ENCODE measurements at regions not wholly inside any gene's neighbourhood (a gene's known extent, or its start where the extent isn't known, plus 50 kb on each side); places are given as distances from the start of the nearest gene placed in this dataset.

GRCh38 chr5:54748527-54748926 lies 231.0 kb downstream of the SNX18 start:
- Histone ChIP-seq H3K4me1 (ENCODE audit: insufficient read depth, low read length) (peaks cover 11% of the 10 kb centered on the region; the same call in 1 of the 2 replicates), H3K9ac (ENCODE audit: low read depth, low read length) (no peak overlapping the region), H3K36me3 (ENCODE audit: insufficient read depth, low read length) (no peaks in the 10 kb centered on the region), H3K9me3 (ENCODE audit: control insufficient read depth, insufficient read depth, low read length) (no peaks in the 10 kb centered on the region)

DNA sequence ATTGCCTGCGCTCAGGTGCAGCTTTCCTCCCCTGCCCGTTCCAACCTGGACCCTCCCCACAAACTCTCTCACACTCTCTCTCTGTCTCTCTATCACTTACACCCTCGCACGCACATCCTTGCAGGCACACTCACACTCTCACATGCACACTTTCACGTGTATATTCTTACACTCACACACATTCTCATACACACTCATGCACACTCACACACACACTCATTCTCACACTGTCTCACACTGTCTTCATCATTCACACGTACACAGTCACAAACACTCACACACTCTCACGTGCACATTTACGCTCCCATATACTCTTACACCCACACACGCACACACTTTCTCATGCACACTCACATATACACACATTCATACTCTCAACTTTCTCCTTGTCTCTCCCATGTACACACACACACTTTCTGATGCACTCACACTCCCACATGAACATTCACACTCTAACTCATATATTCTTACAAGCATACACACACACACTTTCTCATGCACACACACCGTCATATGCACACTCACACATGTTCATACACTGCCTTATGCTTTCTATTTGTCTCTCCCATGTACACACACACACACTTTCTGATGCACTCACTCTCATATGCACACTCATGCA lies 229.3 kb downstream of the SNX18 start:
- peaks cover 14% of the 10 kb centered on the region; the same call in 1 of the 2 replicates for H3K4me1 ChIP-seq (ENCODE audit: insufficient read depth, low read length)

GRCh38 chr5:54746346-54746745 lies 228.8 kb downstream of the SNX18 start:
- H3K36me3 ChIP-seq (ENCODE audit: insufficient read depth, low read length): no peaks in the 10 kb centered on the region
- no peaks in the 10 kb centered on the region for H3K9me3 ChIP-seq (ENCODE audit: control insufficient read depth, insufficient read depth, low read length)
- H3K4me1 ChIP-seq (ENCODE audit: insufficient read depth, low read length): peaks cover 14% of the 10 kb centered on the region; the same call in 1 of the 2 replicates
- H3K9ac ChIP-seq (ENCODE audit: low read depth, low read length): no peak overlapping the region

More for the DNA sequence above, 229.3 kb downstream of the SNX18 start:
- Histone ChIP-seq H3K9ac (ENCODE audit: low read depth, low read length) (no peak overlapping the region), H3K9me3 (ENCODE audit: control insufficient read depth, insufficient read depth, low read length) (no peaks in the 10 kb centered on the region), H3K36me3 (ENCODE audit: insufficient read depth, low read length) (no peaks in the 10 kb centered on the region)

DNA sequence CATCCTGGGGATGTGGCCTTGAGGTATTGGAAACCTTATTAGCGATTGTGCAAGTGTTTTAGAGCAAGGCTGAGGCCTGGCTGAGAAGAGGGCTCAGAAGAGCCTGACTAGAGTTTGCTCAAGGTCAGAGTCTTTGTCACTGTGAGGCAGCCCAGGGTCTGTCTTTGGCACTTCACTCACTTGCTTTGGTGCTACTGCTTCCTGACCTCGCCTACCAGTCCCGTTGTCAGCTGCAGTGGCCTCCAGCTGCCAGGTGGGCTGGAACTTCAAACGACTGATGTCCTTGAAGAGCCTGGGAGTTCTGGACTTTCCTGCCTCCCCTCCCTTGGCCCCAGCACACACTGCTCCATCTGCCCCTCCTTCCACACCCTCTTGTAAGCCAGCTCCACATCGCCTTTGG lies 228.0 kb downstream of the SNX18 start:
- H3K9me3 ChIP-seq (ENCODE audit: control insufficient read depth, insufficient read depth, low read length): no peaks in the 10 kb centered on the region
- no peaks in the 10 kb centered on the region for H3K36me3 ChIP-seq (ENCODE audit: insufficient read depth, low read length)
- H3K9ac ChIP-seq (ENCODE audit: low read depth, low read length): no peak overlapping the region
- peaks cover 14% of the 10 kb centered on the region; the same call in 1 of the 2 replicates for H3K4me1 ChIP-seq (ENCODE audit: insufficient read depth, low read length)

DNA sequence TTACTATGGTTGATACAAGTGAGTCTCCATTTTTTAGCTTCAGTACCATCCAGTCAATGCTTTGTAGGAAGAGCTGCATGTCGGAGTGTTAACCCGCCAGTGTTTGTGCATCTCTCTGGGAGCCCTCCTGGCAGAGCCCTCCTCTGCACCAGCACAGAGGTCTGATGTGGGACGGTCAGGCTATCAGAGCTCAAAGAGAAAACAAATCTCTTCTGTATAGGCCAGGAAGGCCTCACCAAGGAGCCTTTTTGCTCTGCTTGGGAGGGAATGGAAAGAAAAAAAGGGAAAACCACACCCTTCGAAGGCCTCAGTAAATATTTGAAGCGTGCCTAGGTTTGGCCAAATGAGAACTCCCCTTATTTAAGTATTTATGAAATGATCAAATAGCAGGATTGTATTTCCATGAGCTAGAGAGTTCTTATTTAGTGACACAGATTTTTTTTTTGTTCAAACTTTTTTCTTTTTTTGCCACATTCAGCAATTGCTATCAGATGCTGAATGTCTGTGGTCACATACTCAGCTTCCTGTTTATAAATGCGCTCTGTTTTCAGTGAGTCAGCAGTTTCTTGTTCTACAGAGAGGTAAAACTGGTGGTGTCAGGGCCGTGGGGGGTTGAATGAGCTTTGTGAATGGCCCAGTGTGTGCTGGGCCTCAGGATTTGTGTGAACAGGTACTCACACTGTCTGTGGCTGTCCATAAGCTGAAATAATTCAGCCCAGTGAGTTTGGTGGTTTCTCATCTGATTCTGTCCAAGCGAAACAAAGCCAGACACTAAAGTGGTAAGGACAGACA lies 226.6 kb downstream of the SNX18 start:
- Histone ChIP-seq H3K9ac (ENCODE audit: low read depth, low read length) (no peak overlapping the region), H3K9me3 (ENCODE audit: control insufficient read depth, insufficient read depth, low read length) (no peaks in the 10 kb centered on the region), H3K4me1 (ENCODE audit: insufficient read depth, low read length) (peaks cover 14% of the 10 kb centered on the region; the same call in 1 of the 2 replicates), H3K36me3 (ENCODE audit: insufficient read depth, low read length) (no peaks in the 10 kb centered on the region)

DNA sequence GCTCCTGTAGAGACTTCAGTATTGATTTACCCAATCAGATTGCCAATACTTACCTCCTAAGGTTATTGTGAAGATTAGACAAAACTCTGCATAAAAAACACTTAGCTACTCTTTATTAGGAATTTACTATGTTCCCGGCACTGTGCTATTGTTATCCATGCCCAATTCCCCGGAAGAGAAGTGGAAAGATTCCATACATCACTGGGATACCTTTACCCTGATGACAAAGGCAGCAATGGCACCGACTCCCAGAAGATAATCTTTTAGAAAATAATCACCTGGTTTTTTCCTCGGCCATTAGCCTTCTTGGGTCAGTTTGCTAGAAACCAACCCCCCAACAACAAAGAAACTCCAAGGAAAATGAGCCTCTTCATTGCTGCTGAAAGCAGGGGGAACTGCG lies 226.0 kb downstream of the SNX18 start:
- H3K4me1 ChIP-seq (ENCODE audit: insufficient read depth, low read length): peaks cover 14% of the 10 kb centered on the region; the same call in 1 of the 2 replicates
- H3K36me3 ChIP-seq (ENCODE audit: insufficient read depth, low read length): no peaks in the 10 kb centered on the region
- H3K9ac ChIP-seq (ENCODE audit: low read depth, low read length): no peak overlapping the region
- H3K9me3 ChIP-seq (ENCODE audit: control insufficient read depth, insufficient read depth, low read length): no peaks in the 10 kb centered on the region

GRCh38 chr5:54742417-54742891 lies 224.9 kb downstream of the SNX18 start:
- Histone ChIP-seq H3K36me3 (ENCODE audit: insufficient read depth, low read length) (no peaks in the 10 kb centered on the region), H3K9me3 (ENCODE audit: control insufficient read depth, insufficient read depth, low read length) (no peaks in the 10 kb centered on the region), H3K9ac (ENCODE audit: low read depth, low read length) (no peak overlapping the region), H3K4me1 (ENCODE audit: insufficient read depth, low read length) (peaks cover 14% of the 10 kb centered on the region; the same call in 1 of the 2 replicates)

GRCh38 chr5:54741711-54742110 lies 224.2 kb downstream of the SNX18 start:
- Histone ChIP-seq H3K9ac (ENCODE audit: low read depth, low read length) (no peak overlapping the region), H3K9me3 (ENCODE audit: control insufficient read depth, insufficient read depth, low read length) (no peaks in the 10 kb centered on the region), H3K36me3 (ENCODE audit: insufficient read depth, low read length) (no peaks in the 10 kb centered on the region), H3K4me1 (ENCODE audit: insufficient read depth, low read length) (peaks cover 14% of the 10 kb centered on the region; the same call in 1 of the 2 replicates)

DNA sequence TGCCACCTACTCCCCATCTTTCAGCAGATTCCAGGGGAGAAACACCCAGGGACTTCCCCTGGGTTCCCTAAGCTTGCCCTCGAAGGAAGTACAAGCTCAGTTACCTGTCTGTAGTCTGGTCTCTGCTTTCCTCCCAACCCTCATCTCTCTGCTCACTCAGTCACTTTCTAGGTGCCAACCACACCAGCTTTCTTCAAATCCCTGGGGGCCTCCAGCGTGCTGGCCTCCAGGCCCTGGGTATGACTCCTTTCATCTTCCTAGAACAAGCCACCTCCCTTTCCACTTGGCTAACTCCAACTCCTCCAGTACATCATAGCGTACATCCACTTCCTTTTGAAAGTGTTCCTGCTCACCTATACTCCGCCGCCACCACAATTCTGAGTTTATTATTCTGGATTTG lies 222.6 kb downstream of the SNX18 start:
- peaks cover 14% of the 10 kb centered on the region; the same call in 1 of the 2 replicates for H3K4me1 ChIP-seq (ENCODE audit: insufficient read depth, low read length)

GRCh38 chr5:54739371-54739770 lies 221.8 kb downstream of the SNX18 start:
- H3K9me3 ChIP-seq (ENCODE audit: control insufficient read depth, insufficient read depth, low read length): no peaks in the 10 kb centered on the region
- peaks cover 12% of the 10 kb centered on the region; the same call in 1 of the 2 replicates for H3K4me1 ChIP-seq (ENCODE audit: insufficient read depth, low read length)
- no peaks in the 10 kb centered on the region for H3K36me3 ChIP-seq (ENCODE audit: insufficient read depth, low read length)
- no peak overlapping the region for H3K9ac ChIP-seq (ENCODE audit: low read depth, low read length)

More for the DNA sequence above, 222.6 kb downstream of the SNX18 start:
- H3K9me3 ChIP-seq (ENCODE audit: control insufficient read depth, insufficient read depth, low read length): no peaks in the 10 kb centered on the region
- no peak overlapping the region for H3K9ac ChIP-seq (ENCODE audit: low read depth, low read length)
- H3K36me3 ChIP-seq (ENCODE audit: insufficient read depth, low read length): no peaks in the 10 kb centered on the region

GRCh38 chr5:54738973-54739367 lies 221.4 kb downstream of the SNX18 start:
- no peak overlapping the region for H3K9ac ChIP-seq (ENCODE audit: low read depth, low read length)
- H3K4me1 ChIP-seq (ENCODE audit: insufficient read depth, low read length): peaks cover 8% of the 10 kb centered on the region; the same call in 1 of the 2 replicates
- H3K36me3 ChIP-seq (ENCODE audit: insufficient read depth, low read length): no peaks in the 10 kb centered on the region
- H3K9me3 ChIP-seq (ENCODE audit: control insufficient read depth, insufficient read depth, low read length): no peaks in the 10 kb centered on the region

DNA sequence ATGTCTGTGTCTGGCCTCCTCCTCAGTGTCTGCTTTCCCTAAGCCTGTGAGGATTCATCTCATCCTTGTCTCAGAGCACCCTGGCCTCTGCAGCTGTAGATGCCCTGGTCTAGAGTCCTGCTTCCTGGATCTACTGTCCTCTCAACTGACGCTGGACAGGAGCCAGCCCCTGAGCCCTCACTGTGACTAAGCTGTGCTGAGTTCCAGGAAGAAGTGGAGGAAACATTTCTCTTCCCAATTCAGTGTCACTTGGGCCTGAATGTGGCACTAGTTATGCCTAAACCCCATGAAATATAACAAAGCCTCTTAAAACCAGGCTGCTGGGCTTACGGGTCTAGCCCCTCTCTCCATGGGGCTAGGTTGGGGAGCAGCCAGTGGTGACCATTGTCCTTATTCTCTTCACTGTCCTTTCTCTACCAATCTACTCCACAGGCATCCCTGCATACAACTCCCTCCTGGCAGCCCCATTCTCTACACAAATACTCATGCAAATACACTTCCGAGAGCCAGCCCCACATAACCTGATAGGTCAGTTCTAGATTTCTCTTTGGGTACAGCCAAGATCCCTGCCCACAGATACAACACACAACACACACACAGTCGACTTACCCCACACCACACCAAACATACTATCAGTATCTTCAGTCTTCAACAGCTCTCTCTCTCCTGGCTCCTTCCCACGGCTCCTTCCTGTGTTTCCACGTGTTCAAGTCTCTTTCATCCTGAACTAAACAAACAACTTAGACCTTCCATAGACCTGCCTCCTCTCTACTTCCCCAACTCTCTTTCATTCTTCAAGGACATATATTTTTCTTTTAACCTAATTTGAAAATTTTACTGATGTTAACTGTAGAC lies 220.8 kb downstream of the SNX18 start:
- no peaks in the 10 kb centered on the region for H3K36me3 ChIP-seq (ENCODE audit: insufficient read depth, low read length)
- 0 out of 2 replicates have a peak, but pooled peaks cover 2% of the 10 kb centered on the region for H3K4me1 ChIP-seq (ENCODE audit: insufficient read depth, low read length)
- H3K9ac ChIP-seq (ENCODE audit: low read depth, low read length): no peak overlapping the region
- no peaks in the 10 kb centered on the region for H3K9me3 ChIP-seq (ENCODE audit: control insufficient read depth, insufficient read depth, low read length)

DNA sequence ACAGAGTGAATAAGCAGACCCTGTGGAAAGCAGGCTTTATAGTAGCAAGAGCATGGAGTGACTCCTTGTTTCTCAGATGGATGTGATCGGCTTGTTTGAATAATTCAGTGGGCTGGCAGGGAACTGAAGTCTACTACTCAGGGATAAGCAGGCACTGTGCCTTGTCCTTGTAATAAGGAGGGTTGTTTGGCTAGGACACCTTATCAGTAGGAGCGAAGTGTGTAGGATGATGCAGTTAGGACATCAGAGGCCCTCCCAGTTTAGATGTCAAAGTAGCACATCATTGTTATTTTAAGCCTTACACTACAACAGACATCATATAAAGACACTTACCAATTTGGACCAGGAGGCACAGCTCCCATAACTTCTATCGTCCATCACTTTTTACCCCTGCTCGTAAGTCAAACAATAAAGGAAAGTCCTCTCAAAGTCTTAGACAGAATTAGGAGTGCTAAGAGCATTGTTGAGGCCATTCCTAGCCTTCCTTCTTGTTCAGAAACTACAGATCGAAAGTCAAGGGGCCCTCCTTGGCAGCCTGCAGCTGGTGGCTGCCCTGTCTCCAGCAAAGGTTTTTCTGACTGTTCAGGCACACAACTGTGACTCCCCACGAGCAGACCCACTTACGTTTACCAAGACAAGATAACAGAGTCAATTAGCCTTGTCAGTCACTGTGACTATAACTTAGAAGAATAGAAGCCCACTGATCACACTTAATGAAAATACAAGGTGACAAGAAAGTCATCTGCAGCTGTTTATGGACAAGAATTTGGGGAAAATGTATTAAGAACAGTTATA lies 218.6 kb downstream of the SNX18 start:
- no peaks in the 10 kb centered on the region for H3K36me3 ChIP-seq (ENCODE audit: insufficient read depth, low read length)
- no peaks in the 10 kb centered on the region for H3K4me1 ChIP-seq (ENCODE audit: insufficient read depth, low read length)
- no peak overlapping the region for H3K9ac ChIP-seq (ENCODE audit: low read depth, low read length)
- no peaks in the 10 kb centered on the region for H3K9me3 ChIP-seq (ENCODE audit: control insufficient read depth, insufficient read depth, low read length)

Measured in ES-I3 (cell line).